Fibroblast of lung (primary cell): ENCODE measurements at regions not wholly inside any gene's neighbourhood (a gene's known extent, or its start where the extent isn't known, plus 50 kb on each side); places are given as distances from the start of the nearest gene placed in this dataset.

ENCODE experiments used
- DNase-seq, 2 donors: peaks; one replicate each; pipeline versions ENCODE4 v3.0.0 to v3.0.0-alpha.2; 2010; ENCODE audit warnings: low read depth in 2 of 2
- H2AFZ ChIP-seq: 2 replicates; pipeline ENCODE4 v1.5.1; 2012; ENCODE audit warnings: low read length, control low read depth, inconsistent platforms
- H3K27ac ChIP-seq: 2 replicates; pipeline ENCODE4 v1.5.1; 2011; ENCODE audit warnings: low read length, control low read depth; ENCODE audit not compliant: insufficient read depth
- H3K27me3 ChIP-seq: 2 replicates; pipeline ENCODE4 v1.5.1; 2011; ENCODE audit warnings: mild to moderate bottlenecking, low read length; ENCODE audit not compliant: control insufficient read depth, insufficient read depth
- H3K36me3 ChIP-seq: 2 replicates; pipeline ENCODE4 v1.5.1; 2011; ENCODE audit warnings: low read length; ENCODE audit not compliant: control insufficient read depth, insufficient read depth
- H3K4me1 ChIP-seq: 2 replicates; pipeline ENCODE4 v1.5.1; 2011; ENCODE audit warnings: low read length; ENCODE audit not compliant: control insufficient read depth, insufficient read depth; ENCODE audit errors: extremely low read depth
- H3K4me2 ChIP-seq: 2 replicates; pipeline ENCODE4 v1.5.1; 2011; ENCODE audit warnings: low read length, control low read depth; ENCODE audit not compliant: insufficient read depth; ENCODE audit errors: extremely low read depth
- H3K4me3 ChIP-seq, 4 experiments: fragments of 200-600 bp in 1 of 4; sonication (generic) in 1 of 4; replicated peaks in 1 of 4; 2 replicates each; pipeline ENCODE4 v1.5.1; 2011 to 2016; ENCODE audit warnings: low read length in 4 of 4, low read depth in 3 of 4, mild to moderate bottlenecking in 3 of 4, control low read depth in 2 of 4, inconsistent platforms in 1 of 4, mixed read lengths in 1 of 4; ENCODE audit not compliant: insufficient read depth in 1 of 4; ENCODE audit errors: control extremely low read depth in 1 of 4
- H3K79me2 ChIP-seq: 2 replicates; pipeline ENCODE4 v1.5.1; 2012; ENCODE audit warnings: mild to moderate bottlenecking, low read length, inconsistent platforms; ENCODE audit not compliant: control insufficient read depth, insufficient read depth
- H3K9ac ChIP-seq: 2 replicates; pipeline ENCODE4 v1.5.1; 2011; ENCODE audit warnings: mild to moderate bottlenecking, low read length, control low read depth; ENCODE audit not compliant: insufficient read depth
- H3K9me3 ChIP-seq: 2 replicates; pipeline ENCODE4 v1.5.1; 2012; ENCODE audit warnings: low read depth, low read length; ENCODE audit not compliant: control insufficient read depth, insufficient read depth
- H4K20me1 ChIP-seq: 2 replicates; pipeline ENCODE4 v1.5.1; 2011; ENCODE audit warnings: low read length; ENCODE audit not compliant: control insufficient read depth, insufficient read depth; ENCODE audit errors: extremely low read depth
- CTCF ChIP-seq, 2 donors: IDR thresholded peaks in 1 of 2; conservative IDR thresholded peaks in 1 of 2; 1 replicate in 1 of 2; 2 replicates in 1 of 2; pipeline ENCODE4 v1.5.1; 2011 to 2012; ENCODE audit warnings: low read length in 2 of 2, control low read depth in 1 of 2, inconsistent platforms in 1 of 2, low read depth in 1 of 2, mild to moderate bottlenecking in 1 of 2
- EZH2 ChIP-seq: IDR thresholded peaks from 2 replicates; pipeline ENCODE4 v1.5.1; 2012; ENCODE audit warnings: low read length, control low read depth, mild to moderate bottlenecking; ENCODE audit errors: missing control alignments

- H4K20me1 ChIP-seq: no peaks in the 10 kb centered on the region
- no peaks in the 10 kb centered on the region for H3K4me1 ChIP-seq
- no peak overlapping the region for H3K9ac ChIP-seq
- H3K27me3 ChIP-seq: no peaks in the 10 kb centered on the region
- no peak for DNase-seq
- no peaks in the 10 kb centered on the region for H3K36me3 ChIP-seq
- no peak overlapping the region for H3K4me2 ChIP-seq
- TF ChIP-seq EZH2 (no peak), CTCF (conservative IDR thresholded peaks at IDR 0.05 in 1 of 2, IDR thresholded peaks at IDR 0.05 in 1 of 2; ENCODE audit: low read depth in 1 of 2, low read length in 2 of 2) (no peak)
- no peaks in the 10 kb centered on the region for H3K79me2 ChIP-seq
- no peaks in the 10 kb centered on the region for H3K9me3 ChIP-seq
- H3K4me3 ChIP-seq: no peak overlapping the region
- no peak overlapping the region for H2AFZ ChIP-seq
- no peak overlapping the region for H3K27ac ChIP-seq
These were observed 86.1 kb downstream of the ADRA2C start for GRCh38 chr4:3852309-3852708.

DNA sequence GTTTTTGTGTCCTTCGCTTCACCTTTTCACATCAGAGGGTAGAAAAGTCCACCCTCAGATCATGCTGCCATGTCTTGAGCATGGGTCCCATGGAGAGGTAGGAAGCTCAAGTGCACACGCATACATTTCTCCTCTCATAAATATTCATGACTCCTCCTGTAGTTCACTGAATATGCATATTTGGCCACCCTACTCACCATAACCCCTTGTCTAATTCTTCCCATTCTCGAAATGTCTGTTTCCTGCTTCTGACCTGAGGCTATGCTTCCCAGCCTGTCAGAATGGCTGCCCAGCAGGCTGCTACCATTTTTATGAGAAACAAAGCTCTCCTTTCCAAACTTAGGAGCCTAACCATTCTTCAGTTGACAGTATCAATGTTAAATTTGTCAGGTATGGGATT is 86.5 kb downstream of the ADRA2C start:
- TF ChIP-seq EZH2: no peak
- no peak for TF ChIP-seq CTCF (conservative IDR thresholded peaks at IDR 0.05 in 1 of 2, IDR thresholded peaks at IDR 0.05 in 1 of 2; ENCODE audit: low read depth in 1 of 2, low read length in 2 of 2)
- Histone ChIP-seq H3K4me1 (no peaks in the 10 kb centered on the region), H3K27ac (no peak overlapping the region), H3K4me2 (no peak overlapping the region), H3K27me3 (no peaks in the 10 kb centered on the region), H2AFZ (no peak overlapping the region), H3K79me2 (no peaks in the 10 kb centered on the region), H3K36me3 (no peaks in the 10 kb centered on the region), H4K20me1 (no peaks in the 10 kb centered on the region), H3K9me3 (no peaks in the 10 kb centered on the region), H3K4me3 (no peak overlapping the region), H3K9ac (no peak overlapping the region)
- DNase-seq: no peak

DNA sequence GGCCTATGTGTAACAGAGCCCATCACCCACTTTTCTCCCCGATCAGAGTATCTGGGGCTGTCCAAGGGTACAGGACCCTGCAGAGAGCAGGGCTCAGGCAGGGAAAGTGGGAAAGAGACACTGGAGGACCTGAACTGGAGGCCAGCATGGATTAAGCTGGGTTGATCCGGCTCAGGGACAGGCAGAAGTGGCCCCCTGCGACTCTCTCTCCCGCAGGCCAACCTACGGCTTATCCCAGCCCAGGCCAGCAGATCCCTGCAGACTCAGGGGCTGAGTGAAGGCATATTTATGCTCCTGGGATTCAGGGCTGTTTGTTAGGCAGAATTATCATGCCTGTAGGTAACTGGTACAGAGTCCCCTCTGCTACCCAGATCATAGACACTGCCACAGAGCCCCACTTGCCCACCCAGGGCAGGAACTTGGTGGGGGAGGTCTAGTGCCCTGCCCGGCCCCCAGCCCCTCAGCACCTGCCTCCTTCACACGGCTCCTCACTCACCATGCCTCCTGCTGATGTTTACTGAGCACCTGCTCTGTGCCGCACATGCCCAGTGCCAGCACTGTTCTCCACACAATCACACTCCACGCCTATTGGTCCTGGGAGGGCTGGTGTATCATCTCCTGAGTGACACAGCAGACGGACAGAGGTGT is 87.3 kb downstream of the ADRA2C start:
- Histone ChIP-seq H3K79me2 (no peaks in the 10 kb centered on the region), H2AFZ (no peak overlapping the region), H3K27me3 (no peaks in the 10 kb centered on the region), H3K9me3 (no peaks in the 10 kb centered on the region), H3K27ac (no peak overlapping the region), H3K4me1 (no peaks in the 10 kb centered on the region), H4K20me1 (no peaks in the 10 kb centered on the region), H3K4me3 (no peak overlapping the region), H3K4me2 (no peak overlapping the region), H3K9ac (no peak overlapping the region), H3K36me3 (no peaks in the 10 kb centered on the region)
- no peak for TF ChIP-seq CTCF (conservative IDR thresholded peaks at IDR 0.05 in 1 of 2, IDR thresholded peaks at IDR 0.05 in 1 of 2; ENCODE audit: low read depth in 1 of 2, low read length in 2 of 2)
- TF ChIP-seq EZH2: no peak
- no peak for DNase-seq
